Astrocyte of the cerebellum (primary cell): ENCODE measurements at regions not wholly inside any gene's neighbourhood (a gene's known extent, or its start where the extent isn't known, plus 50 kb on each side); places are given as distances from the start of the nearest gene placed in this dataset.

Experiments used
- DNase-seq: peaks from one replicate; pipeline ENCODE4 v3.0.0-alpha.2; 2011; ENCODE audit warnings: low read depth
- H3K4me3 ChIP-seq: 2 replicates; pipeline ENCODE4 v1.5.1; 2011; ENCODE audit warnings: mild to moderate bottlenecking, low read depth, low read length, moderate library complexity
- in situ Hi-C: cut with HindIII; loops from 2 replicates; pipeline ENCODE4 v1.10.0; 2017; ENCODE audit warnings: low sequenced_read_pairs
- TF ChIP-seq, protein P1 (sequence below): IDR thresholded peaks from 2 replicates; pipeline ENCODE4 v1.5.1; 2012; ENCODE audit warnings: low read length, low read depth, moderate library complexity, mild to moderate bottlenecking; ENCODE audit errors: missing control alignments

DNA sequence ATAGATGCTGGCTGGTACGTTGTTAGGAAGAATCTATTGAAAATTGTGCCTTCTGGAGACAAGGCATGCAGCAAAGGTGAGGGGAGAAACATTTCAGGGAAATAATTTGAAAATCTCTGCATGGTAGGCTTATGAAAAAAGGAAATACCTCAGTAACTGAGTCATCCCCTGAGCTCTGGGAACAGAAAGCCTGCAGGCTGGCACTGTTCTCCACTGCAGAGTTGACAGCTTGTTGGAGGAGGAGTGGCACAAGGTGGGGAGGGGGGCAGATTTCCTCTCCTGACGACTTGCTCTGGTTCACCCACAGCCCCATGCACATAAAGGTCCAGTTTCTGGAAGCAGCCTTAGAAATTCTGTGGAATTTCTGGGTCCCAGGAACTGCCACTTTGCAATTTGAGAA lies 179.4 kb downstream of the ABHD5 start:
- DNase-seq, result peak; percentile 28
- in situ Hi-C loops, result no loop called here
- TF ChIP-seq, protein P1, sequence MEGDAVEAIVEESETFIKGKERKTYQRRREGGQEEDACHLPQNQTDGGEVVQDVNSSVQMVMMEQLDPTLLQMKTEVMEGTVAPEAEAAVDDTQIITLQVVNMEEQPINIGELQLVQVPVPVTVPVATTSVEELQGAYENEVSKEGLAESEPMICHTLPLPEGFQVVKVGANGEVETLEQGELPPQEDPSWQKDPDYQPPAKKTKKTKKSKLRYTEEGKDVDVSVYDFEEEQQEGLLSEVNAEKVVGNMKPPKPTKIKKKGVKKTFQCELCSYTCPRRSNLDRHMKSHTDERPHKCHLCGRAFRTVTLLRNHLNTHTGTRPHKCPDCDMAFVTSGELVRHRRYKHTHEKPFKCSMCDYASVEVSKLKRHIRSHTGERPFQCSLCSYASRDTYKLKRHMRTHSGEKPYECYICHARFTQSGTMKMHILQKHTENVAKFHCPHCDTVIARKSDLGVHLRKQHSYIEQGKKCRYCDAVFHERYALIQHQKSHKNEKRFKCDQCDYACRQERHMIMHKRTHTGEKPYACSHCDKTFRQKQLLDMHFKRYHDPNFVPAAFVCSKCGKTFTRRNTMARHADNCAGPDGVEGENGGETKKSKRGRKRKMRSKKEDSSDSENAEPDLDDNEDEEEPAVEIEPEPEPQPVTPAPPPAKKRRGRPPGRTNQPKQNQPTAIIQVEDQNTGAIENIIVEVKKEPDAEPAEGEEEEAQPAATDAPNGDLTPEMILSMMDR, result no peak
- H3K4me3 ChIP-seq, result no peak overlapping the region

DNA sequence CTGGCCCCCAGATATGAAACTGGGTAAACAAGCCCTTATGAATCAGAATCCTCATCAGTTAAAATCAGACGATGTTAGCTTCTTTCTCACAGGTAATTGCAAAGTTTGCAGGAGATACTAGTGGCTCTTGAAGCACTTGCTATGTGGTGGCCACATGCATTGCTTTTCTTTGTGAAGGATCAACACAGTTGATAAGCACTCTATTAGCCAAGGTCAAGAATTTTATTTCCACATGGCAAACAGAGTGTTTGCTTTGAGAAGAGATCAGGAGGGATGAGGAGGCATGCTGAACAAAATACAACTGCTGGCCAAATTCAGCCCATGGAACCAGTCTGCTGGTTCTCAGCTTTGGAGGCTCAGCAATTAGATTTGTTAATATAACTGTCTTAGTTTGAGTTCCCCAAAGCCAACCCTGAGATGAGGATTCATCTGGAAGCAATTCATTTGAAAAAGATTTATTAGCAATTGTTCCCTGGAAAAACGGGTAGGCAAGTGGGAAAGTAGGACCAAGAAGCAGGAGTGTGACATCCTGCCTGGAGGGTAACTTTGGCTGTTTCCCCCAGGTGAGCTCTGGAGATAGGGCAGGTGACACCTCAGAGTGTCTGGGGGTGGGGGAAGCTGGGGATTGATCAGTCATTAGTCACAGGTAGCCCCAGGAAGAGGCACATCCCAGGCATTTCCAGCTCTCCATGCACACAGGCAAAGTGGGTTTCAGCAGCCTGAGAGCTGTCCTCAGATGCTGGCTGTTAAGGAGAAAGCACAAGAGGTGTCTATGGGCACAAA lies 180.3 kb downstream of the ABHD5 start:
- TF ChIP-seq, protein P1, result no peak
- no peak overlapping the region for H3K4me3 ChIP-seq
- in situ Hi-C loops, result no loop called here
- no peak for DNase-seq

DNA sequence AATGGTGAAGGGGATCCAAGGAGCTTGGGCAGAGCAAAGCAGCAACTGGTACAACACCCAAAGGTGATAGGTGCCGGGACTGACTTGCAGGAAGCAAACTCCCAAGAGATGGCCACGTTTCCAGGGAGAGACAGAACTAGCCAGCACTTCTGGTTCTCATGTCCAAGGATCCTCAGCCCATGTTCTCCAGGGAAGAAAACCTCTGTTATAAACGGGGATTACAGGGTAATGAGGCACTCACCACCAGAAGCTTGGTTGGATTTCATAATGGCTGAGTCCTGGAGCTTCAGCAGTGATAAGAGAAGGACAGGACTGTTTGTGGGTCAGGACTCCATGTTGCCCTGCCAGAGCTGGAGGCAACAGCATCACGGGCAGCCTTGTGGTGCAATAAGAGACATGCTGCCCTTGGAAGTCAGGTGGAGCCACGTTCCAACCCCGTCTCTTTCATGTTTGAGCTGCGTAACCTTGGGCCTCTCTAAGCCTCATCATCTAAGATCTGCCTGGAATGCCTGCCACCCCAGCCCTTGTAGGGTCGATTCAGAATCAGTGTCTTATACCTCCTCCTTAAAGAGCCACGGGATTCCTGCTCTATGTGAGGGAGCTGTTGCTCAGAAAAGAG lies 181.0 kb downstream of the ABHD5 start:
- no peak for DNase-seq
- H3K4me3 ChIP-seq, result no peak overlapping the region
- in situ Hi-C loops, result no loop called here
- TF ChIP-seq, protein P1, result no peak

DNA sequence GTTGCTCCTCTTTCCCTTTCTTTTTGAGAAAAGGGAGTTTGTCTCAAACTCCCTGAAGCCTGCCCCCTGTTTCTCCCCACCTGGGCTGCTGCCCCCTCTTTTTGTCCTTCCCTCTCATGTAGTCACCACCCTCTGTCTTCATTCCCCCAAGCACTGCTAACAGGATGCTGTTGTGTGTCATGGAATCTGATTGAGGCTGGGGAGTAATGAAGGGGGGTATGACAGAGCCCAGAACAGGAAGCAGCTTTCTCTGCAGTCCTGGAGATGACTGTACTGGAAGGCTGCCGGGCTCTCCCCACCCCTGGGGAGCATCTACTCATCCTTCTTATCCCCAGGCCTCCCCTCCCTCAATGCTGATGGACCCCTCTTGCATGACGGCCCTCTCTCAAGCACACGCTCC lies 181.6 kb downstream of the ABHD5 start:
- TF ChIP-seq, protein P1, result no peak
- in situ Hi-C loops, result no loop called here
- peak; percentile 29 for DNase-seq
- H3K4me3 ChIP-seq, result no peak overlapping the region

DNA sequence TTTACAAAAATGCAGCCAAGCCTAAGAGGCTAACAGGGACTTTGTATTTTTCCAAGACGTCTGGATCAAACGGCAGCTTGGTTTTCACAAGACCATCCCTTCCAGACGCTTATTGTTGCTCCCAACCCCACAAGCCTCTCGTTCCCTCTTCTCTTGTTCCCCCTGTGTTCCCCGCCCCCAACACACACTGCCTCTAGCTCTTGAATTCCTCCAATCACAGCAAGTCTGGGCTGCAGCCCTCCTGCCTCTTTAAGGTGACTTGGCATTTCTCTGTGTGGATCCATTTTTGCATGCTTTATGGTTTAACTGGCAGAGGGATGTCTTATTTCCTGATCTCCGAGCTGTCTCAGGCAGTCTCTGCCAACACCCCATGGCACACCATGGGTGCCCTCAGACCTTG lies 182.2 kb downstream of the ABHD5 start:
- DNase-seq, result no peak

DNA sequence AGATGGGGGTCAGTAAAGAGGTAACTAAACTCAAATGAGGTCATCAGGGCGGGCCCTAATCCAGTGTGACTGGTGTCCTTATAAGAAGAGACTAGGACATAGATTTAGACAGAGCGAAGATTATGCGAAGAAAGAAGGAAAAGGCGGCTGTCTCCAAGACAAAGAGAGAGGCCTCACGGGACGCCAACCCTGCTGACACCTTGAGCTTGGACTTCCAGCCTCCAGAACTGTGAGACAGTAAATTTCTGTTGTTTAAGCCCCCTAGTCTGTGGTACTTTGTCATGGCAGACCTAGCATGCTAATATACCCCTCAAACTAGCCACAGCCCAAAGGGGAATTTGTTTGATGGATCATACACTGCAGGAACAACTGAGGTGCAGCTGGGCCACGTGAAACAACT lies 183.0 kb downstream of the ABHD5 start:
- no peak for DNase-seq
- H3K4me3 ChIP-seq, result no peak overlapping the region
- in situ Hi-C loops, result no loop called here
- TF ChIP-seq, protein P1, result no peak

More for the DNA sequence above, 182.2 kb downstream of the ABHD5 start:
- TF ChIP-seq, protein P1, result no peak
- in situ Hi-C loops, result no loop called here
- H3K4me3 ChIP-seq, result no peak overlapping the region
